ENCODE measurements at regions not wholly inside any gene's neighbourhood (a gene's known extent, or its start where the extent isn't known, plus 50 kb on each side); places are given as distances from the start of the nearest gene placed in this dataset.

DNA sequence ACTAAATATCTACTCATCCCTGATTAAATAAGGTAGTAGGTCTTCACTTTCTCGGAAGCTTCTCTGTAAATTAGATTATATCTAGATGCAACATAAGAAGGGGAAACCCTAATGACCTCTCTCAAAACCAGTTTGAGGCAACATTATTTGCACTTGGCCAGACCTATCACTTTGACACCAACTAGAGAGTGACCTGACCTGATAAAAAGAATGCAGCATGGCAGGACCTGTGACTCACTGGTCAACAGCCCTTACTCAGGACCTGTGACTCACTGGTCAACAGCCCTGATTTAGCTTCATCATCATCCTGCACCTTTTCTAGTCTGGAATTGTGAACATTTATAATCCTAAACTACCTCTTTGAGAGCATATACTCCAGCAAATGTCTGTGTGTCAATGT is 1957.7 kb upstream of the CELF4 start:
- Histone ChIP-seq H3K4me1 (ENCODE audit: control insufficient read depth in 4 of 4, insufficient read depth in 4 of 4, low read length in 3 of 4) (no peaks in the 10 kb centered on the region), H3K9me3 (ENCODE audit: control insufficient read depth in 4 of 4, low read length in 3 of 4) (no peaks in the 10 kb centered on the region), H3K27me3 (ENCODE audit: control insufficient read depth in 4 of 4, insufficient read depth in 4 of 4, low read length in 3 of 4) (no peaks in the 10 kb centered on the region), H3K4me3 (ENCODE audit: low read depth in 1 of 3, low read length in 3 of 3) (no peak overlapping the region), H3K9ac (ENCODE audit: low read depth in 1 of 2, low read length in 2 of 2) (no peak overlapping the region), H3K27ac (ENCODE audit: low read depth in 1 of 2, low read length in 2 of 2) (no peak overlapping the region), H3K36me3 (ENCODE audit: control insufficient read depth in 4 of 4, insufficient read depth in 3 of 4, low read depth in 1 of 4, low read length in 3 of 4) (no peaks in the 10 kb centered on the region)
- 65% methylated on average over 1 of the region's 1 CpG for WGBS
- TF ChIP-seq RXRA (IDR thresholded peaks at IDR 0.05) (peak in 1 of 2 donors; percentile 40), JUND (IDR thresholded peaks at IDR 0.05) (no peak)
- DNase-seq (ENCODE audit: low spot score) = no peak

DNA sequence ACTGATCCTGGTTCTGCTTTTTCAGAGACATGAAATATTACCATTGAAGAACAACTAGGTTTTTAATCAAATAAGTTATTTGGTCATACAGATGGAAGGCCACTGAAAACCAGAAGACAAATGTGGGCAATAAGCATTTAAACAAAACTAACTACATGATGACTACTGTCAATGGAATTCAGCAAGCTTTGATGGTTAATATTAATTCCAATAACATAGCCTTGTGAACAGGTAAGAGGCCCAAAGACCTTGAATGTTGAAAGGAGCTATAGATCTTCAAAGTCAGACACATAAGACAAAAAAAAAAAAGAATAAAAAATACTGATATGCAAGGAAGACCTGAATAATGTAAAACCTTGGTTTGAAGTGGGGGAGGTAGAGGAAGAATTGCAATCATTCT is 1955.6 kb upstream of the CELF4 start:
- no peak for DNase-seq (ENCODE audit: low spot score)
- no peaks in the 10 kb centered on the region for H3K4me1 ChIP-seq (ENCODE audit: control insufficient read depth in 4 of 4, insufficient read depth in 4 of 4, low read length in 3 of 4)
- H3K36me3 ChIP-seq (ENCODE audit: control insufficient read depth in 4 of 4, insufficient read depth in 3 of 4, low read depth in 1 of 4, low read length in 3 of 4) = no peaks in the 10 kb centered on the region
- no peak overlapping the region for H3K4me3 ChIP-seq (ENCODE audit: low read depth in 1 of 3, low read length in 3 of 3)
- TF ChIP-seq RXRA (IDR thresholded peaks at IDR 0.05) (no peak), EGR1 (IDR thresholded peaks at IDR 0.05; ENCODE audit: low read depth in 2 of 2) (no peak), HNF4G (IDR thresholded peaks at IDR 0.05) (no peak), YY1 (IDR thresholded peaks at IDR 0.05) (no peak), GABPA (IDR thresholded peaks at IDR 0.05 in 1 of 2, conservative IDR thresholded peaks at IDR 0.05 in 1 of 2) (no peak), JUND (IDR thresholded peaks at IDR 0.05) (no peak)
- H3K9ac ChIP-seq (ENCODE audit: low read depth in 1 of 2, low read length in 2 of 2) = no peak overlapping the region
- H3K27me3 ChIP-seq (ENCODE audit: control insufficient read depth in 4 of 4, insufficient read depth in 4 of 4, low read length in 3 of 4) = no peaks in the 10 kb centered on the region
- no peak overlapping the region for H3K27ac ChIP-seq (ENCODE audit: low read depth in 1 of 2, low read length in 2 of 2)
- H3K9me3 ChIP-seq (ENCODE audit: control insufficient read depth in 4 of 4, low read length in 3 of 4) = no peaks in the 10 kb centered on the region

- no peak overlapping the region for H3K4me3 ChIP-seq (ENCODE audit: low read depth in 1 of 3, low read length in 3 of 3)
- DNase-seq (ENCODE audit: low spot score) = no peak
- TF ChIP-seq, protein P1, sequence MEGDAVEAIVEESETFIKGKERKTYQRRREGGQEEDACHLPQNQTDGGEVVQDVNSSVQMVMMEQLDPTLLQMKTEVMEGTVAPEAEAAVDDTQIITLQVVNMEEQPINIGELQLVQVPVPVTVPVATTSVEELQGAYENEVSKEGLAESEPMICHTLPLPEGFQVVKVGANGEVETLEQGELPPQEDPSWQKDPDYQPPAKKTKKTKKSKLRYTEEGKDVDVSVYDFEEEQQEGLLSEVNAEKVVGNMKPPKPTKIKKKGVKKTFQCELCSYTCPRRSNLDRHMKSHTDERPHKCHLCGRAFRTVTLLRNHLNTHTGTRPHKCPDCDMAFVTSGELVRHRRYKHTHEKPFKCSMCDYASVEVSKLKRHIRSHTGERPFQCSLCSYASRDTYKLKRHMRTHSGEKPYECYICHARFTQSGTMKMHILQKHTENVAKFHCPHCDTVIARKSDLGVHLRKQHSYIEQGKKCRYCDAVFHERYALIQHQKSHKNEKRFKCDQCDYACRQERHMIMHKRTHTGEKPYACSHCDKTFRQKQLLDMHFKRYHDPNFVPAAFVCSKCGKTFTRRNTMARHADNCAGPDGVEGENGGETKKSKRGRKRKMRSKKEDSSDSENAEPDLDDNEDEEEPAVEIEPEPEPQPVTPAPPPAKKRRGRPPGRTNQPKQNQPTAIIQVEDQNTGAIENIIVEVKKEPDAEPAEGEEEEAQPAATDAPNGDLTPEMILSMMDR (IDR thresholded peaks at IDR 0.05; ENCODE audit: low read depth, low read length, missing input control) = no peak
- TF ChIP-seq RXRA (IDR thresholded peaks at IDR 0.05) (no peak), HNF4G (IDR thresholded peaks at IDR 0.05) (no peak), REST (IDR thresholded peaks at IDR 0.05) (no peak)
- no peaks in the 10 kb centered on the region for H3K36me3 ChIP-seq (ENCODE audit: control insufficient read depth in 4 of 4, insufficient read depth in 3 of 4, low read depth in 1 of 4, low read length in 3 of 4)
- H3K27ac ChIP-seq (ENCODE audit: low read depth in 1 of 2, low read length in 2 of 2) = no peak overlapping the region
- WGBS = 86% methylated on average over 2 of the region's 2 CpGs
- H3K4me1 ChIP-seq (ENCODE audit: control insufficient read depth in 4 of 4, insufficient read depth in 4 of 4, low read length in 3 of 4) = no peaks in the 10 kb centered on the region
- H3K9ac ChIP-seq (ENCODE audit: low read depth in 1 of 2, low read length in 2 of 2) = no peak overlapping the region
- H3K9me3 ChIP-seq (ENCODE audit: control insufficient read depth in 4 of 4, low read length in 3 of 4) = no peaks in the 10 kb centered on the region
- no peaks in the 10 kb centered on the region for H3K27me3 ChIP-seq (ENCODE audit: control insufficient read depth in 4 of 4, insufficient read depth in 4 of 4, low read length in 3 of 4)
These were observed 1954.1 kb upstream of the CELF4 start for GRCh38 chr18:39519741-39520140.

Data from liver (tissue), 8 donors.